ENCODE measurements at regions not wholly inside any gene's neighbourhood (a gene's known extent, or its start where the extent isn't known, plus 50 kb on each side); places are given as distances from the start of the nearest gene placed in this dataset.

- Histone ChIP-seq H3K36me3 (replicated peaks in 1 of 2; ENCODE audit: insufficient read depth in 1 of 2, low read depth in 2 of 2) (no peaks in the 10 kb centered on the region), H3K9me3 (no peaks in the 10 kb centered on the region), H3K27ac (no peak overlapping the region), H3K27me3 (no peaks in the 10 kb centered on the region), H3K4me3 (no peak overlapping the region), H3K4me1 (no peaks in the 10 kb centered on the region)
- intact Hi-C loops (cut with DNase I) = no loop called here
- DNase-seq = no peak
- 60 to 74% methylated on average over 1 to 4 of the region's 5 CpGs for WGBS, 2 donors
- no peak for TF ChIP-seq CTCF (IDR thresholded peaks at IDR 0.05)
- TF ChIP-seq POLR2A (IDR thresholded peaks at IDR 0.05) = no peak
- no peak for ATAC-seq
Measured at GRCh38 chr20:40604416-40604815, 84.6 kb downstream of the MAFB start.

GRCh38 chr20:40603057-40603651, 85.9 kb downstream of the MAFB start:
- 76 to 78% methylated on average over 3 of the region's 3 CpGs for WGBS, 2 donors
- Histone ChIP-seq H3K4me1 (no peaks in the 10 kb centered on the region), H3K4me3 (no peak overlapping the region), H3K36me3 (replicated peaks in 1 of 2; ENCODE audit: insufficient read depth in 1 of 2, low read depth in 2 of 2) (no peaks in the 10 kb centered on the region), H3K9me3 (no peaks in the 10 kb centered on the region), H3K27ac (no peak overlapping the region), H3K27me3 (no peaks in the 10 kb centered on the region)
- no peak for TF ChIP-seq CTCF (IDR thresholded peaks at IDR 0.05)
- TF ChIP-seq POLR2A (IDR thresholded peaks at IDR 0.05) = no peak
- no peak for ATAC-seq
- no peak for DNase-seq
- intact Hi-C loops (cut with DNase I) = no loop called here

GRCh38 chr20:40602381-40602780, 86.7 kb downstream of the MAFB start:
- H3K4me3 ChIP-seq = no peak overlapping the region
- no peaks in the 10 kb centered on the region for H3K27me3 ChIP-seq
- H3K4me1 ChIP-seq = no peaks in the 10 kb centered on the region
- no peaks in the 10 kb centered on the region for H3K9me3 ChIP-seq
- intact Hi-C loops (cut with DNase I) = no loop called here
- H3K36me3 ChIP-seq (replicated peaks in 1 of 2; ENCODE audit: insufficient read depth in 1 of 2, low read depth in 2 of 2) = no peaks in the 10 kb centered on the region
- no peak for DNase-seq
- no peak for ATAC-seq
- no peak overlapping the region for H3K27ac ChIP-seq
- WGBS, 2 donors = 76 to 100% methylated on average over 1 of the region's 1 CpG
- TF ChIP-seq POLR2A (IDR thresholded peaks at IDR 0.05) = no peak
- TF ChIP-seq CTCF (IDR thresholded peaks at IDR 0.05) = no peak

GRCh38 chr20:40600441-40601219, 88.4 kb downstream of the MAFB start:
- no peak overlapping the region for H3K27ac ChIP-seq
- TF ChIP-seq CTCF (IDR thresholded peaks at IDR 0.05) = no peak
- TF ChIP-seq POLR2A (IDR thresholded peaks at IDR 0.05) = no peak
- no peak for ATAC-seq
- no peak overlapping the region for H3K4me3 ChIP-seq
- no peaks in the 10 kb centered on the region for H3K4me1 ChIP-seq
- intact Hi-C loops (cut with DNase I) = no loop called here
- DNase-seq = no peak
- no peaks in the 10 kb centered on the region for H3K36me3 ChIP-seq (replicated peaks in 1 of 2; ENCODE audit: insufficient read depth in 1 of 2, low read depth in 2 of 2)
- no peaks in the 10 kb centered on the region for H3K9me3 ChIP-seq
- 78 to 79% methylated on average over 2 of the region's 2 CpGs for WGBS, 2 donors
- H3K27me3 ChIP-seq = no peaks in the 10 kb centered on the region

GRCh38 chr20:40599987-40600386, 89.0 kb downstream of the MAFB start:
- H3K27me3 ChIP-seq = no peaks in the 10 kb centered on the region
- no peak for ATAC-seq
- H3K36me3 ChIP-seq (replicated peaks in 1 of 2; ENCODE audit: insufficient read depth in 1 of 2, low read depth in 2 of 2) = no peaks in the 10 kb centered on the region
- no peak overlapping the region for H3K27ac ChIP-seq
- no peak for TF ChIP-seq CTCF (IDR thresholded peaks at IDR 0.05)
- TF ChIP-seq POLR2A (IDR thresholded peaks at IDR 0.05) = no peak
- intact Hi-C loops (cut with DNase I) = no loop called here
- H3K4me3 ChIP-seq = no peak overlapping the region
- H3K4me1 ChIP-seq = no peaks in the 10 kb centered on the region
- H3K9me3 ChIP-seq = no peaks in the 10 kb centered on the region
- no peak for DNase-seq
- 68 to 70% methylated on average over 3 of the region's 3 CpGs for WGBS, 2 donors

Measured in body of pancreas (tissue), 4 donors.